ENCODE measurements at regions not wholly inside any gene's neighbourhood (a gene's known extent, or its start where the extent isn't known, plus 50 kb on each side); places are given as distances from the start of the nearest gene placed in this dataset.
"Not testable (repeated sequence)": the region's sequence is repeated elsewhere in the genome, so short reads cannot be mapped to it uniquely, and the experiment has no call there.

GRCh38 chr22:23424551-23425068 is 155.5 kb downstream of the IGLL1 start:
- TF ChIP-seq RCOR1 (IDR thresholded peaks at IDR 0.05; ENCODE audit: insufficient replicate concordance, low read length); POLR2A (IDR thresholded peaks at IDR 0.05; ENCODE audit: low read depth, low read length); FOS (IDR thresholded peaks at IDR 0.05; ENCODE audit: low read depth, low read length); MXI1 (IDR thresholded peaks at IDR 0.05; ENCODE audit: borderline replicate concordance, low read depth, low read length); CTCF (conservative IDR thresholded peaks at IDR 0.05; ENCODE audit: low read depth, low read length): not testable (repeated sequence)

All from IMR-90 (cell line).